GM23248 (cell line): ENCODE measurements at regions not wholly inside any gene's neighbourhood (a gene's known extent, or its start where the extent isn't known, plus 50 kb on each side); places are given as distances from the start of the nearest gene placed in this dataset.

Experiments used
- EZH2 ChIP-seq: fragments of 200-600 bp; sonication (generic); IDR thresholded peaks from 2 replicates; pipeline ENCODE4 v1.6.1; 2018; ENCODE audit warnings: antibody characterized with exemption, mild to moderate bottlenecking; ENCODE audit not compliant: insufficient read depth, poor library complexity, severe bottlenecking
- EZH2phosphoT487 ChIP-seq: fragments of 200-600 bp; sonication (generic); IDR thresholded peaks from 2 replicates; pipeline ENCODE4 v1.6.1; 2018; ENCODE audit warnings: antibody characterized with exemption, moderate library complexity, mild to moderate bottlenecking, low read depth; ENCODE audit not compliant: insufficient read depth

- no peak for TF ChIP-seq EZH2phosphoT487
- no peak for TF ChIP-seq EZH2
Measured at GRCh38 chr10:128191847-128192246, 65.6 kb upstream of the MKI67 start.
